ENCODE measurements at regions not wholly inside any gene's neighbourhood (a gene's known extent, or its start where the extent isn't known, plus 50 kb on each side); places are given as distances from the start of the nearest gene placed in this dataset.

DNA sequence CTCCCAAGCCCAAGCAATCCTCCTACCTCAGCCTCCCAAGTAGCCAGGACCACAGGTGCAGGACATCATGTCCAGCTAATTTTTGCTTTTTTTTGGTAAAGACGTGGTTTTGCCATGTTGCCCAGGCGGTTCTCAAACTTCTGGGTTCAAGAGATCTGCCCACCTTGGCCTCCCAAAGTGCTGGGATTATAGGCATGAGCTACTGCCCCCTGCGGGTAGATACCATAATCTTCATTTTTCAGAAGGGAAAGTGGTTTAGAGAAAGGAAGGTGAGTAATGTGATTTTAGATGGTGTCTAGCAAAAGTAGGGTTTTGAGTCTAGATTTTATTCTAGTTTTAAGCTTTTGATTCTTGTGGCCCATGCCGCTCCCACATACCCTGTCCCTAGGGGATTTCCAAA lies 205.3 kb upstream of the CLNK start:
- H3K4me3 Mint-ChIP-seq, result no peak overlapping the region

DNA sequence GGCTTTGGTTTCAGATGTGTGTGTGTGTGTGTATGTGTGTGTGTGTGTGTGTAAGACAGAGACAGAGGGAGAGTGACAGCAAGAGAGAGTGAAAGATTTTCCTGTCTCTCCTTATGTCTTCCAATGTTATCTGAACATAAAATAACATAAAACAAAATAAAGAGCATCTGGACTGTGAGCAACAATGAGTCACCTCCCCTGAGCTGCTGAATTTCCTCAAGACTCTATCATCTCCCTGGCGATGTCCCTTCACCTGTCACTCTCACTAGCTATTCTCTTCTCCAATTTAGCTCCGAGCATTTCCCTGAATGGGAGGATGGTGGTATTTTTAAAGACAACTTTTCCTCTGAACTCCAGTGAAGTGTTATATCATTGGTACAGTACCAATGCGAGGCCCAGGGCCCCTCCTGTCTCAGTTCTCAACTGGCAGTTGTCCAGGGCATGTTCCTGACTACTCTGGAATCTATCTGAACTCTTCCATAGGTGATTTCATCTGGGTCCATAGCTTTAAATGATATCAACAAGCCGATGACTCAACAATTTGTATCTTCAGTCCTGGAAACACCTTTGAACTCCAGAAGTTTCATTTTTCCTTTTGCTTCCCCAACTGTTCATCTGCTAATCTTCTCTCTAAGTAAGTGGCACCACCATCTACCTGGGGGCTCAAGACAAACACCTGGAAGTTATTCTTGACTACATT lies 195.0 kb upstream of the CLNK start:
- no peaks in the 10 kb centered on the region for H3K4me1 ChIP-seq (ENCODE audit: control insufficient read depth, insufficient read depth, low read length, poor library complexity, severe bottlenecking)
- peaks cover 0 to 2% (median 0%) of the 10 kb centered on the region in 7 donors for H3K9me3 Mint-ChIP-seq
- no peaks in the 10 kb centered on the region for H3K27me3 Mint-ChIP-seq
- no peaks in the 10 kb centered on the region for H3K36me3 Mint-ChIP-seq
- DNase-seq (no peak), ATAC-seq (ENCODE audit: low read depth in 2 of 2) (no peak)
- H3K4me3 ChIP-seq (ENCODE audit: low read depth, low read length), result no peak overlapping the region
- no peaks in the 10 kb centered on the region for H3K27me3 ChIP-seq (ENCODE audit: control insufficient read depth, insufficient read depth, low read length)
- H3K27ac Mint-ChIP-seq, result no peak overlapping the region
- H3K27ac ChIP-seq (ENCODE audit: insufficient read depth, low read length, poor library complexity, severe bottlenecking), result no peak overlapping the region
- H3K9me3 ChIP-seq (ENCODE audit: control insufficient read depth in 2 of 2, low read length in 2 of 2), result no peaks in the 10 kb centered on the region
- H3K4me1 Mint-ChIP-seq, result no peaks in the 10 kb centered on the region
- H3K36me3 ChIP-seq (ENCODE audit: control insufficient read depth, insufficient read depth, low read length), result no peaks in the 10 kb centered on the region
- no peak overlapping the region for H3K4me3 Mint-ChIP-seq

More for the DNA sequence above, 205.3 kb upstream of the CLNK start:
- Mint-ChIP-seq H3K4me1 (peaks cover 0 to 4% (median 2%) of the 10 kb centered on the region in 4 donors), H3K36me3 (no peaks in the 10 kb centered on the region), H3K27ac (no peak overlapping the region), H3K9me3 (peaks cover 0 to 7% (median 0%) of the 10 kb centered on the region in 7 donors), H3K27me3 (no peaks in the 10 kb centered on the region)
- Histone ChIP-seq H3K27ac (ENCODE audit: insufficient read depth, low read length, poor library complexity, severe bottlenecking) (no peak overlapping the region), H3K27me3 (ENCODE audit: control insufficient read depth, insufficient read depth, low read length) (no peaks in the 10 kb centered on the region), H3K9me3 (ENCODE audit: control insufficient read depth in 2 of 2, low read length in 2 of 2) (no peaks in the 10 kb centered on the region), H3K4me3 (ENCODE audit: low read depth, low read length) (no peak overlapping the region), H3K36me3 (ENCODE audit: control insufficient read depth, insufficient read depth, low read length) (no peaks in the 10 kb centered on the region), H3K4me1 (ENCODE audit: control insufficient read depth, insufficient read depth, low read length, poor library complexity, severe bottlenecking) (no peaks in the 10 kb centered on the region)
- DNase-seq, result no peak
- ATAC-seq (ENCODE audit: low read depth in 2 of 2), result no peak

DNA sequence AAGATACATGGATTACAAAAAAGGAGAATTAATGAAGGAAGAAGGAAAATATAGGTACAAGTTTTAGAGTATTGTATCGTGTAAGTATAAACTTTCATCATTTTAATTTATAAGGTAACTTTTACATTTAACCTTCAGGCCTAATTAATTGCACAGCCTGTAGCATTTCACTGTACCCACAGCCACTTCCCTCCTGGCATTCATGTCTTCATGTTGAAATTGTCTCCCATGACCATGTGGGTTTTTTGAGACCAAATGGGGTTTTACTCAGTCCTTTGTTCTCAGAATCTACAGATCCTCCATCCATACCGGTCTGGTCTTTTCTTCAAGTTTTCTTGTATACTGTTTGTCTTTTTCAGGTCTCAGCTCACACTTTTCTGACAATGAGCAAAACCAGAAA lies 194.3 kb upstream of the CLNK start:
- no peaks in the 10 kb centered on the region for H3K36me3 ChIP-seq (ENCODE audit: control insufficient read depth, insufficient read depth, low read length)
- Mint-ChIP-seq H3K36me3 (no peaks in the 10 kb centered on the region), H3K27me3 (no peaks in the 10 kb centered on the region), H3K4me1 (no peaks in the 10 kb centered on the region), H3K4me3 (no peak overlapping the region), H3K9me3 (peaks cover 0 to 2% (median 0%) of the 10 kb centered on the region in 7 donors), H3K27ac (no peak overlapping the region)
- H3K27me3 ChIP-seq (ENCODE audit: control insufficient read depth, insufficient read depth, low read length), result no peaks in the 10 kb centered on the region
- H3K27ac ChIP-seq (ENCODE audit: insufficient read depth, low read length, poor library complexity, severe bottlenecking), result no peak overlapping the region
- H3K4me3 ChIP-seq (ENCODE audit: low read depth, low read length), result no peak overlapping the region
- DNase-seq, result no peak
- no peaks in the 10 kb centered on the region for H3K9me3 ChIP-seq (ENCODE audit: control insufficient read depth in 2 of 2, low read length in 2 of 2)
- H3K4me1 ChIP-seq (ENCODE audit: control insufficient read depth, insufficient read depth, low read length, poor library complexity, severe bottlenecking), result no peaks in the 10 kb centered on the region
- ATAC-seq (ENCODE audit: low read depth in 2 of 2), result no peak

DNA sequence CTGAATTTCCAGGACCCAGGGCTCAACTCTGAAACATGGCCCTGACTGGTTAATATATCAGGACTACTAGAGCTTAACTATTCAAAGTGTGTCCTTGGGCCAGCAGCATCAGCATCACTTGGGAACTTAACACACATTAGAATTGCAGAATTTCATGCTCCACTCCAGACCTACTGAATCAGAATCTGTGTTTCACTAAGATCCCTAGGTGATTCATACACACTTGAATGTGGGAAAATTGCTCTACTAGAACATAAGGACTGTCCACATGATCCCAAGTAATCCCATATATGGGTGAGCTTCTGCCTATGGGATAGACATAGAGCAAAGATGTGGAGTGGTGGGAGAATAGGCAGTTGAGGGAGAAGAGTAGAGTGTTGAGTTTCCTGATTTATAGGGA lies 192.5 kb upstream of the CLNK start:
- Mint-ChIP-seq H3K4me1 (no peaks in the 10 kb centered on the region), H3K4me3 (no peak overlapping the region), H3K36me3 (no peaks in the 10 kb centered on the region), H3K27me3 (no peaks in the 10 kb centered on the region), H3K9me3 (no peaks in the 10 kb centered on the region), H3K27ac (no peak overlapping the region)
- DNase-seq (no peak), ATAC-seq (ENCODE audit: low read depth in 2 of 2) (no peak)
- Histone ChIP-seq H3K36me3 (ENCODE audit: control insufficient read depth, insufficient read depth, low read length) (no peaks in the 10 kb centered on the region), H3K4me1 (ENCODE audit: control insufficient read depth, insufficient read depth, low read length, poor library complexity, severe bottlenecking) (no peaks in the 10 kb centered on the region), H3K9me3 (ENCODE audit: control insufficient read depth in 2 of 2, low read length in 2 of 2) (no peaks in the 10 kb centered on the region), H3K27me3 (ENCODE audit: control insufficient read depth, insufficient read depth, low read length) (no peaks in the 10 kb centered on the region), H3K27ac (ENCODE audit: insufficient read depth, low read length, poor library complexity, severe bottlenecking) (no peak overlapping the region), H3K4me3 (ENCODE audit: low read depth, low read length) (no peak overlapping the region)

DNA sequence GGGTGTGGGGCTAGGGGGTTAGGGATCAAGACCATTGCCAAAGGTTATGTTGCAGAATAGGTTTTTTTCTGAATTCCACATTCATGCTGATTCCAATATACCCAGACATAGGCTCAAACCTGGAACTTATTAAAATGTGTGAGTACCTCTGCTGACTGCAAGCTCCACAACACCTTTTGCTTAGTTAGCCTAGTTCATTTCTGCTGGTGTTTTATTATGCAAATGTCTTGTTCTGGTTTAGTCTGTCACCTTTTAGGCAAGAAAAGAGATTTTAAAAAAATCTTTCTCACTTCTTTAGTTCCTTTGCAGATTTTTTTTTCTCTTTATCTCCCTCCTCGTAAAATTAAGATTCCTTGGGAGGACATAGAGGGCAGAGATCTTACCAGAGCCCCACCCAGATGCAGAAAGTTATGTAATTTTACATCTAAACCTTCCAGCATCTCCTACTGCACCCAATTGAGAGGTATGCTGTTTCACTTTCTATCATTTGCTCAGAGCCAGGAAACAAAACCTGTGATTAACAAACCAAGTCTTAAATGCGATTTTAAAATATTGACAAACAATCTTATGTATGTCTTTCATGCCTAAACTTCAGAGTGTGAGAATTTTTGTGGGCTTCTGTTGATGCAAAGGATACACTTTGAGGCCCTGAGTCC lies 190.7 kb upstream of the CLNK start:
- no peak overlapping the region for H3K4me3 ChIP-seq (ENCODE audit: low read depth, low read length)
- no peaks in the 10 kb centered on the region for H3K36me3 Mint-ChIP-seq
- no peak for ATAC-seq (ENCODE audit: low read depth in 2 of 2)
- no peak for DNase-seq
- H3K27me3 Mint-ChIP-seq, result no peaks in the 10 kb centered on the region
- H3K27me3 ChIP-seq (ENCODE audit: control insufficient read depth, insufficient read depth, low read length), result no peaks in the 10 kb centered on the region
- H3K9me3 ChIP-seq (ENCODE audit: control insufficient read depth in 2 of 2, low read length in 2 of 2), result no peaks in the 10 kb centered on the region
- H3K4me1 ChIP-seq (ENCODE audit: control insufficient read depth, insufficient read depth, low read length, poor library complexity, severe bottlenecking), result no peaks in the 10 kb centered on the region
- no peaks in the 10 kb centered on the region for H3K9me3 Mint-ChIP-seq
- H3K4me1 Mint-ChIP-seq, result no peaks in the 10 kb centered on the region
- H3K27ac ChIP-seq (ENCODE audit: insufficient read depth, low read length, poor library complexity, severe bottlenecking), result no peak overlapping the region
- H3K36me3 ChIP-seq (ENCODE audit: control insufficient read depth, insufficient read depth, low read length), result no peaks in the 10 kb centered on the region
- no peak overlapping the region for H3K27ac Mint-ChIP-seq
- no peak overlapping the region for H3K4me3 Mint-ChIP-seq

GRCh38 chr4:10873809-10874208 lies 189.2 kb upstream of the CLNK start:
- DNase-seq (no peak), ATAC-seq (ENCODE audit: low read depth in 2 of 2) (no peak)
- H3K27ac Mint-ChIP-seq, result no peak overlapping the region
- Histone ChIP-seq H3K36me3 (ENCODE audit: control insufficient read depth, insufficient read depth, low read length) (no peaks in the 10 kb centered on the region), H3K27ac (ENCODE audit: insufficient read depth, low read length, poor library complexity, severe bottlenecking) (no peak overlapping the region), H3K4me3 (ENCODE audit: low read depth, low read length) (no peak overlapping the region), H3K4me1 (ENCODE audit: control insufficient read depth, insufficient read depth, low read length, poor library complexity, severe bottlenecking) (no peaks in the 10 kb centered on the region), H3K9me3 (ENCODE audit: control insufficient read depth in 2 of 2, low read length in 2 of 2) (no peaks in the 10 kb centered on the region), H3K27me3 (ENCODE audit: control insufficient read depth, insufficient read depth, low read length) (no peaks in the 10 kb centered on the region)
- H3K4me3 Mint-ChIP-seq, result no peak overlapping the region
- H3K27me3 Mint-ChIP-seq, result no peaks in the 10 kb centered on the region
- H3K4me1 Mint-ChIP-seq, result no peaks in the 10 kb centered on the region
- H3K9me3 Mint-ChIP-seq, result no peaks in the 10 kb centered on the region
- H3K36me3 Mint-ChIP-seq, result no peaks in the 10 kb centered on the region

GRCh38 chr4:10872833-10873517 lies 188.4 kb upstream of the CLNK start:
- H3K9me3 Mint-ChIP-seq, result peaks cover 0 to 2% (median 0%) of the 10 kb centered on the region in 7 donors
- DNase-seq (no peak), ATAC-seq (ENCODE audit: low read depth in 2 of 2) (no peak)
- no peaks in the 10 kb centered on the region for H3K4me1 Mint-ChIP-seq
- no peak overlapping the region for H3K27ac Mint-ChIP-seq
- H3K4me3 ChIP-seq (ENCODE audit: low read depth, low read length), result no peak overlapping the region
- H3K36me3 ChIP-seq (ENCODE audit: control insufficient read depth, insufficient read depth, low read length), result no peaks in the 10 kb centered on the region
- H3K27me3 ChIP-seq (ENCODE audit: control insufficient read depth, insufficient read depth, low read length), result no peaks in the 10 kb centered on the region
- no peaks in the 10 kb centered on the region for H3K36me3 Mint-ChIP-seq
- H3K9me3 ChIP-seq (ENCODE audit: control insufficient read depth in 2 of 2, low read length in 2 of 2), result no peaks in the 10 kb centered on the region
- no peaks in the 10 kb centered on the region for H3K27me3 Mint-ChIP-seq
- H3K27ac ChIP-seq (ENCODE audit: insufficient read depth, low read length, poor library complexity, severe bottlenecking), result no peak overlapping the region
- H3K4me3 Mint-ChIP-seq, result no peak overlapping the region
- H3K4me1 ChIP-seq (ENCODE audit: control insufficient read depth, insufficient read depth, low read length, poor library complexity, severe bottlenecking), result no peaks in the 10 kb centered on the region
